ENCODE measurements at regions not wholly inside any gene's neighbourhood (a gene's known extent, or its start where the extent isn't known, plus 50 kb on each side); places are given as distances from the start of the nearest gene placed in this dataset.

- no peak for TF ChIP-seq CTCF (conservative IDR thresholded peaks at IDR 0.05; ENCODE audit: low read depth, low read length)
- DNase-seq (ENCODE audit: low read depth): no peak
- H3K4me3 ChIP-seq (ENCODE audit: low read depth, low read length): no peak overlapping the region
Observed at GRCh38 chr2:16247326-16248122, 307.2 kb downstream of the MYCN start.

DNA sequence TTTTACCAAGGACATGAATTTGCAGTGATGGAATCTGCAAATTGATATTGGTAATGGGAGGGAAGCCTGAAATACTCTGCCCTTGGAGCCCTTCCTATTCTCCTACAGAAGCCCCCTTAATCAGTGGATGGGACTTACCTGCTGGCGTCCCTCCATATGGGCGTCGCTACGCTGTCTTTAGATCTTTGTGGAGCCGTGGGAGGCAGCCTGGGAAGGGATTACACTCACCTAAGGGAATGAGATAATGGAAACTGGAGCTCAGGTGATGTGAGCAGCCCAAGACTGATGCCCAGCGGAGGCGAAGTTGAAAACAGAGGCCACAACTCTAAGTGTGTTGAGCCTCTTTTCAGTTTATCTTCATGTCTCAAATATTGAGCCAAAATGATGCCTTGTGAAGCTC is 306.6 kb downstream of the MYCN start:
- no peak for TF ChIP-seq CTCF (conservative IDR thresholded peaks at IDR 0.05; ENCODE audit: low read depth, low read length)
- H3K4me3 ChIP-seq (ENCODE audit: low read depth, low read length): no peak overlapping the region
- DNase-seq (ENCODE audit: low read depth): no peak

GRCh38 chr2:16246281-16246850 is 306.0 kb downstream of the MYCN start:
- DNase-seq (ENCODE audit: low read depth): no peak
- H3K4me3 ChIP-seq (ENCODE audit: low read depth, low read length): no peak overlapping the region
- no peak for TF ChIP-seq CTCF (conservative IDR thresholded peaks at IDR 0.05; ENCODE audit: low read depth, low read length)

DNA sequence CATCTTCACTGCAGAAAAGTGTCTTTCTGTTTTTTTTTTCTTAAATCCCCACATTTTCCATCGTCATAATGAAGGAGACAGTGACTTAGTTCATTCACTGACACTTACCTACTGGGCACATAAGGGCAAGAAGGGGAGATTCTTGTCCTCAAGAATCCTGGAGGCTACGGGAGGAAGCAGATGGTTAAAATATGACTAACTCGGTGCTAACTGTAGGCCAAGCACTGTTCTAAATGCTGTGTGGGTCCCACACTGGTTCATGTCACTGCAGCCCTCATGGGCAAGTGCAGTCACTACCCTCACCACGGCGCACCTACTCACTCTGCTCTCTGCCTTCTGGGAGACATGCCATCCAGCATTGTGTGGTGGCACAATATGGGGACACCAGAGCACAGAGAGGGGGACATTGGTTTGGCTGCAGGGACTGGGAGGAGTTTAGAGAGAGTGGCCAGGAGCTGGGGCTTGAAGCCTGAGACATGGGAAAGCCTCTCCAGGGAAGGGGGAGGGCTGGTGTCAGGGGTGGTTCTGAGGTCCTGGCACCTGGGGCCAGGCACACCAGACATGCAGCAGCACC is 305.2 kb downstream of the MYCN start:
- TF ChIP-seq CTCF (conservative IDR thresholded peaks at IDR 0.05; ENCODE audit: low read depth, low read length): no peak
- no peak for DNase-seq (ENCODE audit: low read depth)
- H3K4me3 ChIP-seq (ENCODE audit: low read depth, low read length): no peak overlapping the region

- H3K4me3 ChIP-seq (ENCODE audit: low read depth, low read length): no peak overlapping the region
- DNase-seq (ENCODE audit: low read depth): no peak
- TF ChIP-seq CTCF (conservative IDR thresholded peaks at IDR 0.05; ENCODE audit: low read depth, low read length): no peak
Observed at GRCh38 chr2:16244966-16245320, 304.6 kb downstream of the MYCN start.

GRCh38 chr2:16244153-16244965 is 304.0 kb downstream of the MYCN start:
- DNase-seq (ENCODE audit: low read depth): no peak
- TF ChIP-seq CTCF (conservative IDR thresholded peaks at IDR 0.05; ENCODE audit: low read depth, low read length): no peak
- no peak overlapping the region for H3K4me3 ChIP-seq (ENCODE audit: low read depth, low read length)

Measured in choroid plexus epithelial cell (primary cell).